ENCODE measurements at regions not wholly inside any gene's neighbourhood (a gene's known extent, or its start where the extent isn't known, plus 50 kb on each side); places are given as distances from the start of the nearest gene placed in this dataset.

- TF ChIP-seq POLR2A (IDR thresholded peaks at IDR 0.05) (no peak), CTCF (IDR thresholded peaks at IDR 0.05) (no peak)
Measured at GRCh38 chr4:156609421-156609820, 362.2 kb downstream of the PDGFC start.

Data from body of pancreas (tissue), 4 donors.